ENCODE measurements at regions not wholly inside any gene's neighbourhood (a gene's known extent, or its start where the extent isn't known, plus 50 kb on each side); places are given as distances from the start of the nearest gene placed in this dataset.
A peak's percentile ranks its signal among the peaks of the same experiment; 100 is the strongest.

GRCh38 chr1:56304975-56305374 lies 274.4 kb downstream of the PLPP3 start:
- FAIRE-seq, result no peak

- peak; percentile 63 for FAIRE-seq
These were observed 275.6 kb downstream of the PLPP3 start for GRCh38 chr1:56303805-56304204.

GRCh38 chr1:56302878-56303277 lies 276.5 kb downstream of the PLPP3 start:
- no peak for FAIRE-seq

DNA sequence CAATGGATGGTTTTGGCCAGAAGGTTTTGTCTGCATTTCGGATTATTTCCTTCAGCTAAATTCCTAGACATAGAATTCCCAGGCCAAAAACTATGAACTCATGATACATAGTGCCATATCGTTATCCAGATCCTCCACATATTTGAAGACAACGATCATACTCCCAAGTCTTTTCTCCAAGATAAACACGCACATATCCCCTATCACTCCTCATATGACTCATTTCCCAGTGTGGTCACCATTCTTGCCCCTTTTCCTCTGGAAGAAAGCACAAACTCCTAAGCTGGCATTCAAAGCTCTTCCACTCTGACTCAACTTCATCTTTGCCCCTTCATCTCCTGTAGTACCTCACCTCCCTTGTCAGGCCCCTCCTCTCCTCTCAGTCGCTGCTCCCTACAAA lies 277.6 kb downstream of the PLPP3 start:
- no peak for FAIRE-seq

- no peak for FAIRE-seq
These were observed 278.5 kb downstream of the PLPP3 start for GRCh38 chr1:56300836-56301235.

GRCh38 chr1:56298866-56299265 lies 280.5 kb downstream of the PLPP3 start:
- no peak for FAIRE-seq

- FAIRE-seq, result no peak
These were observed 281.5 kb downstream of the PLPP3 start for GRCh38 chr1:56297904-56298303.

DNA sequence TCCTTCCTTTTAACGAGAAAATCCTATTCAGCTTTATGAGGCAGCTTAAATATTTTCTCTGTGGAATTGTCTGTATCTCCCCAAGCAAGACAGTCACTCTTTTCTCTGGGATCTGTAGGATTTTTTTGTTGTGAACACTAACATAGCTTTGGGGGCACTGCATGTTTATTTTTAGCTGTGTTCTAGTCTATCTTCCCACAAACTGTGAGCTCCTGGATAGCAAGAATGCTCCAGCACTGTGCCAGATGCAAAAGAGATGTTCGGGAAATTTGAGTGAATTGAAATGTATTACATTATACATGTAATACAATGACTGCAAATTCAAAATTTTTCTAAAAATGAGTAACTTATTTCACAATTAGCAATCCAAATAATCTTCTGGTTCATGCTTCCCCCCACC lies 282.2 kb downstream of the PLPP3 start:
- no peak for FAIRE-seq

GRCh38 chr1:56295949-56296929 lies 283.1 kb downstream of the PLPP3 start:
- FAIRE-seq, result no peak

DNA sequence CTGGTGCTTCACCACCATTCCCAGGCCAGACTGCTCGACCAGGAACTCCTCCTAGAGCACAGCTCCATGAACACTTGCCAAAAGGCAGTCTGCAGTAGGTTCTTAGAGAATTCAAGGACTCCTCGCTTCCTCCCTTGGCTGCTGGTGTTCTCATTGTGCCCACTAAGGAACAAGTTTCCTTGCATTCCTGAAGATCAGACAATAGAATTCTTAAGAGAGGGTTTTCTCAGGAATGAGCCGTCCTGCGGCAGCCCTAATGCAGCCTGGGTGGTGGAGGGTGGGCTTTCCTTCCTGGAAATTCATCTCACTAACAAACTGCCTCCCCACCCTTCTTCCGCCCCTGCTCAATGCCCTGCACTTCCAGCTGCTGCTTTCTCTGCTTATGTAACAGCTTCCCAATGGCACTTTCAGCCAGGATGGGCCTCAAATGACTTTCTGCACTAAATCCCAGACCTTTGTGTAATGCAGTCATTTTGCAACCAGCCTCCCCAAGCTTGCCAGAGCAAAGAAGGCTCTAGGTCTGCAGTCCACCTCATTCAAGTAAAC lies 287.9 kb downstream of the PLPP3 start:
- no peak for FAIRE-seq

DNA sequence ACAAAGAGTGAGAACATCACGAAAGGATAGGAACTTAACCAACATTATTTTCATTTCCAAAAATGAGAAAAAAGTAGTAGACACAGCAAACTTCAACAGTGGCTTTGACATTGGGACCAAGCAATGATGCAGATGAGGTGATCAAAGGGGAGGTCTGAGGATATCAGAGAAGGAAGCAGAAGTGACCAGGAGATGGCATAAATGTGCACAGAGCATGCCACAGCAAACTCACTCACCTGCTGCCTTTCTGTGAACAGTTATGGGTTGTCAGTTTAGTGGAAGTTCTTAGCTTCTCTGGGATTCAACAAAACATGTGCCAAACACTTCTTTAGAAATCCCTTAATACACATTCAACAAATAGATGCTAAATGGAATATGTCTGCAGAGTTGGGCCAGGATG lies 290.1 kb downstream of the PLPP3 start:
- FAIRE-seq, result no peak

GRCh38 chr1:56287721-56288120 lies 291.6 kb downstream of the PLPP3 start:
- FAIRE-seq, result no peak

DNA sequence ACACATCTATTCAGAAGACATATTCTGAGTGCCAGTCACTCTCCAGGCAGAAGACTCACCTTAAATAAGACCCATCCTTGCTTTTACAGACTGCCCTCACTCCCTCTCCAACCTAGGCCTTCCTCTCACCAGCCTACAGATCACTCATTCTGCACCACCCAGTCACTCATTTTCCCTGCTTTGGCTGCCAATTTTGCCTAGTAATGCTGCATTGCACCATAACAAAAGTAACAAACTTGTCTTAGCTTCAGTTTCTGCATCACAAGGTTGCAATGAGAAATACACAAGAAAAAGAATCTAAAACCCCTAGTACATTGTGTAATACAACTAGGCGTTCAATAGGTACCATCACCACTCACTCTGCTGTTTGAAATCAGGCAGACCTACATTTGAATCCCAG lies 292.4 kb downstream of the PLPP3 start:
- no peak for FAIRE-seq

- FAIRE-seq, result no peak
These were observed 292.9 kb downstream of the PLPP3 start for GRCh38 chr1:56286506-56286905.

DNA sequence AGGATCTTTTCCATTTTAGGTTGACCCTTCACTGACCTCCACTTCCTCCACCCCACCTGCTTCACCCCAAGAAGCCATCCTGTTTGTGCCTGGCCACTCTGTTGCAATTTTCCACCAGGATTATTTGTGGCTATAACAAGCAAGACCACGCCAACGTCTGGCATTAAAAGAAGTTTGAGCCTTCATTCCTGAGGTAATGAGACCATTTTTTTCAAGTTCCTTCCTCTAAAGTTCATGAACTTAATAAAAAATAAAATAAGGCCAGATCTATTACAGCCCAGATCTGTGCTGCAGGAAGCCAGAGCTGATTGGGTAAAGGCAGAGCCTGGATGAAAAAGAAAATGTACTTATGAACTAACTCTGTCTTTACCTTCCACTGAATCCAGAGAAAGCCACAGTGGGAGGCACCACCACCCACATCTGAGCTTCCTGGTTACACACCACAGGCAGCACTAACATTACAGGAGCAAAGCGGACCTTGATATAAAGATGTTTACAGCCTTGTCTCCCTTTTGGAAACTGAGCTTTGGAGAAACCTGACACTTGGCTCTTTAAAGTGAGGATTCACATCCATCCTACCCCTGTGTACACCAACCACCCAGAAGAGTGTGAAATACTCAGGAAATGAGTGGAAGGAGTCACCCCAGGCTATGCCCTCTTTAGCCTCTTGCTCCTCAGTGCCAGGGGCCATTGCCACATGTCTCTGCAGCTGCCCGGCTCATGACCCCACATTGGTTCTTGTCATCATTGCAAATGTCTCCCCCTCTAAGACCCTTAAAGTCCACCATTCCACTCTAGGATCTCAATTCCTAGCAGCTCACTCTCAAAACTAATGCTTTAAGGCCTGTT lies 293.6 kb downstream of the PLPP3 start:
- no peak for FAIRE-seq

GRCh38 chr1:56284928-56285327 lies 294.4 kb downstream of the PLPP3 start:
- FAIRE-seq, result no peak

DNA sequence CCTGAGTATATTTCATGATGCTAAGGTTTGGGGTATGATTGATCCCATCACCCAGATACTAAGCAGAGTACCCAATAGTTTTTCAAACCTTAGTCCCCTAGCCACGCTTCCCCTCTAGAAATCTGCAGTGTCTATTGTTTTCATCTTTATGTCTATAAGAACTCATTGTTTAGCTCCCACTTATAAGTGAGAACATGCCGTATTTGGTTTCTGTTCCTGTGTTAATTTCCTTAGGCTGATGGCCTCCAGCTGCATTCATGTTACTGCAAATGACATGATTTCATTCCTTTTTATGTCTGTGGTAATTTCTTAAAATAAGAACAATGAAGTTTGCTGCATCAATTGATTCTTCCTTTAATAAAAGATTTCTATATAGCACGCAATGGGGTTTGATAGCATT lies 301.3 kb downstream of the PLPP3 start:
- no peak for FAIRE-seq

- FAIRE-seq, result no peak
These were observed 310.7 kb downstream of the PLPP3 start for GRCh38 chr1:56268519-56269140.

- FAIRE-seq, result no peak
These were observed 311.8 kb downstream of the PLPP3 start for GRCh38 chr1:56267611-56268010.

DNA sequence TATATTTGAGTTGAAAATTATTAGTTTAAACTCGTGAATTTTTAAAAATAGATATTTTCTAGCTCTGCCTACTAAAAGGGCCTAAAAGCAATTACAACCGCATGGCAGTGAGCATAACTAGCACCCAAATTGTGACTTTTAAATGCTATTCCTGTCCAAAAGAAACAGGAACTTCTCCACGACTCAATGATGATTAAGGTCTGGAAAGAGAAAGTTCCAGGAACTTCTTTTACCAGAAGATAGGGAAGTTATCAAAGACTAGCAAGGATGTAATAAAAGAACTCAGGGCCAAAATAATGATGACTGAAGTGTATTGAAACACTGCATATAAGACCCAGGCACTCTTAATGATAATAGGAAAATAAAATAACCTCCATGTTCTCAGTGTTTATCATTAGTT lies 313.0 kb downstream of the PLPP3 start:
- FAIRE-seq, result no peak

DNA sequence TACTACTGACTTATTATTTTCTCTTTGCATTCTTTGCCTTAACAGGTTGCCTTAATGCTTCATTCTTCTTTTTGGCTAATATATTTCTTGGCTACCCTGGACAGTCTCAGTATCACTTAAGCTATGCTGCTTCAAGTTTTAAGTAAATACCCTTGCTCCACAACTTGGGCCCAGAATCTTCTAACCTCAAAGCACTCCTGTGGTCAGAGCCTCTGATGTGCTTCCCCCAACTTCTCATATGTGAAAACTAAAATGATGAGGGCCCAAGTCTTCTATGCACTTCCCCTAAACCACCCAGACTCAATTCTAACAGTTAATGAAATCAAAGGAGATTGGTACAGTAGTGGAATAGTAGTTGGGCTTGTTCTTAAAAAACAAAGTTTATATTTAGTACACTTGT lies 314.1 kb downstream of the PLPP3 start:
- no peak for FAIRE-seq

DNA sequence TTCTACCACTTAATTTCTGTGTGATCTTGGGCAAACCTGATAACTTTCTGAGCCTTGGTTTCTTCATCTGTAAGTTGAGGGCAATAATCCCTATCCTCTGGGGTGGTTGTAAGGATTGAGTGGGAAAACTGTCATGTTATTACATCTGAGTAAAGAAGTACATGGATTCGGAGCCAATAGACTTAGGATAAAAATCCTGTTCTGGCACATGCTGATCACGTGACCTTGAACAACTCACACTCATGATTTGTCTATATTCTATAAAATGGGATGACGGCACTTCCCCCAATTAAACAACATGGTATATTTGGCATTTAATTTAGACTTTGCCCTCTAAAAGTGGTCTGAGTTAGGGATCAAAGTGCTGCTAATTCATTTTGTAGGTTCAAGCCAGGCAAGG lies 315.5 kb downstream of the PLPP3 start:
- no peak for FAIRE-seq

DNA sequence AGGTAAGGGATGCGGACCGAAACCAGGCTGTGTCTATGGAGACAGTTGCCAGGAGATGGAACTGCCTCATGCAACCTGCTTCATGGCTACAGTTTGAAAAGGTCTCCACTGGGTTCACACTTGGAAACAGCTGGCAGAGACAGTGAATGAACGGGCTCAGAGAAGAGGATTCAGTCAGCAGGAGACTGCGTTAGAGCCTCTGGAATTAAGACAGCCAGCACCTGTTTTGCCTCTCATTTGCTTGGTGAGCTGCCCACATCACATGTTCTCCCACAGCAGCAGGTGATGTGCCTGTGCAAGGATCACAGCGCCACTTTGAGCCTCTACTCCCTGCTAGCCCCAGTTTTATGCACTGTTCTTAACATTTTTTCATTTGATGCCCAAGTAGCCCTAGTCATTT lies 321.0 kb downstream of the PLPP3 start:
- FAIRE-seq, result no peak
